IMR-90 (cell line): ENCODE measurements at regions not wholly inside any gene's neighbourhood (a gene's known extent, or its start where the extent isn't known, plus 50 kb on each side); places are given as distances from the start of the nearest gene placed in this dataset.

Source experiments
- ATAC-seq: fragments of 200-7000 bp; cut with Tn5 transposase; 2 replicates; pipeline ENCODE4 v1.9.1; 2020; ENCODE audit warnings: low read depth, mild to moderate bottlenecking, moderate library complexity
- BruUV-seq: library from RNA; stranded (reverse); fragments of 400-500 nt; replicated peaks from 2 replicates; lab custom pipeline; 2021; lab: Mats Ljungman, UMichigan
- CTCF ChIA-PET: fragments of 300-600 bp; formaldehyde crosslinking; extraction: SDS; loops from one replicate; lab custom pipeline; 2021; ENCODE audit warnings: antibody characterized with exemption; lab: Yijun Ruan, JAX
- POLR2A ChIA-PET: fragments of 300-600 bp; sonication (Branson Sonifier 250); formaldehyde crosslinking; loops from one replicate; lab custom pipeline; 2022; ENCODE audit warnings: antibody characterized with exemption; ENCODE audit not compliant: unreplicated experiment; lab: Charles Lee
- DNase-seq: peaks from one replicate; pipeline ENCODE4 v3.0.0; 2013
- H2AFZ ChIP-seq: replicated peaks from 2 replicates; pipeline ENCODE3; 2013; ENCODE audit warnings: low read length, mild to moderate bottlenecking; ENCODE audit not compliant: poor library complexity
- H2AK5ac ChIP-seq: 2 replicates; pipeline ENCODE4 v1.6.1; 2013; ENCODE audit warnings: low read depth, low read length, inconsistent platforms
- H2AK9ac ChIP-seq: replicated peaks from 2 replicates; pipeline ENCODE3; 2013; ENCODE audit warnings: mild to moderate bottlenecking, low read depth, low read length, moderate library complexity; ENCODE audit not compliant: poor library complexity
- H2BK120ac ChIP-seq: 2 replicates; pipeline ENCODE4 v1.6.1; 2013; ENCODE audit warnings: low read depth, low read length, inconsistent platforms
- H2BK15ac ChIP-seq: 3 replicates; pipeline ENCODE4 v1.6.1; 2013; ENCODE audit warnings: low read depth, low read length, inconsistent platforms
- H2BK20ac ChIP-seq: 2 replicates; pipeline ENCODE4 v1.6.1; 2013; ENCODE audit warnings: low read depth, mild to moderate bottlenecking, inconsistent platforms, low read length, moderate library complexity
- H2BK5ac ChIP-seq: 2 replicates; pipeline ENCODE4 v1.6.1; 2013; ENCODE audit warnings: mild to moderate bottlenecking, low read depth, low read length, inconsistent platforms; ENCODE audit not compliant: poor library complexity, severe bottlenecking
- H3K14ac ChIP-seq: replicated peaks from 2 replicates; pipeline ENCODE4 v1.6.1; 2013; ENCODE audit warnings: low read depth, low read length, inconsistent platforms
- H3K18ac ChIP-seq: 2 replicates; pipeline ENCODE4 v1.6.1; 2013; ENCODE audit warnings: low read depth, low read length, control low read depth
- H3K23ac ChIP-seq: 2 replicates; pipeline ENCODE4 v1.6.1; 2013; ENCODE audit warnings: low read depth, low read length, inconsistent platforms
- H3K27ac ChIP-seq: 2 replicates; pipeline ENCODE4 v1.5.1; 2013; ENCODE audit warnings: mild to moderate bottlenecking, control low read depth, low read length; ENCODE audit not compliant: insufficient read depth
- H3K27me3 ChIP-seq: 2 replicates; pipeline ENCODE4 v1.6.1; 2013; ENCODE audit warnings: low read length; ENCODE audit not compliant: control insufficient read depth, insufficient read depth
- H3K36me3 ChIP-seq: 2 replicates; pipeline ENCODE4 v1.6.1; 2013; ENCODE audit warnings: low read length, mixed read lengths; ENCODE audit not compliant: control insufficient read depth, insufficient read depth
- H3K4ac ChIP-seq: 2 replicates; pipeline ENCODE4 v1.6.1; 2013; ENCODE audit warnings: low read depth, low read length, inconsistent platforms
- H3K4me1 ChIP-seq: 2 replicates; pipeline ENCODE4 v1.6.1; 2013; ENCODE audit warnings: low read length, mixed read lengths; ENCODE audit not compliant: control insufficient read depth, insufficient read depth
- H3K4me2 ChIP-seq: 2 replicates; pipeline ENCODE4 v1.6.1; 2013; ENCODE audit warnings: low read depth, mild to moderate bottlenecking, control low read depth, low read length, moderate library complexity
- H3K4me3 ChIP-seq: 2 replicates; pipeline ENCODE4 v1.5.1; 2013; ENCODE audit warnings: low read depth, mild to moderate bottlenecking, control low read depth, low read length, moderate library complexity; ENCODE audit not compliant: insufficient read depth
- H3K56ac ChIP-seq: 2 replicates; pipeline ENCODE4 v1.6.1; 2013; ENCODE audit warnings: low read length, inconsistent platforms; ENCODE audit not compliant: insufficient read depth; ENCODE audit errors: extremely low read depth
- H3K79me1 ChIP-seq, 2 experiments: 2 replicates each; pipeline ENCODE4 v1.6.1; 2013; ENCODE audit warnings: low read length in 2 of 2, inconsistent platforms in 1 of 2, low read depth in 1 of 2
- H3K9ac ChIP-seq: 2 replicates; pipeline ENCODE4 v1.6.1; 2013; ENCODE audit warnings: low read depth, low read length, control low read depth
- H3K9me1 ChIP-seq: 2 replicates; pipeline ENCODE4 v1.6.1; 2013; ENCODE audit warnings: low read length, inconsistent platforms; ENCODE audit not compliant: insufficient read depth
- H3K9me3 ChIP-seq: 2 replicates; pipeline ENCODE4 v1.6.1; 2013; ENCODE audit warnings: low read length; ENCODE audit not compliant: control insufficient read depth, insufficient read depth
- H4K20me1 ChIP-seq: 2 replicates; pipeline ENCODE4 v1.6.1; 2013; ENCODE audit warnings: low read length, inconsistent platforms; ENCODE audit not compliant: insufficient read depth
- H4K5ac ChIP-seq: 2 replicates; pipeline ENCODE4 v1.6.1; 2013; ENCODE audit warnings: mild to moderate bottlenecking, low read depth, low read length, control low read depth
- H4K8ac ChIP-seq, 2 experiments: 2 replicates each; pipeline ENCODE4 v1.6.1; 2013; ENCODE audit warnings: low read depth in 2 of 2, low read length in 2 of 2, control low read depth in 1 of 2, inconsistent platforms in 1 of 2
- H4K91ac ChIP-seq: 2 replicates; pipeline ENCODE4 v1.6.1; 2013; ENCODE audit warnings: low read depth, low read length, inconsistent platforms; ENCODE audit not compliant: insufficient read depth
- BHLHE40 ChIP-seq: fragments of 150-350 bp; IDR thresholded peaks from 2 replicates; pipeline ENCODE4 v1.6.1; 2016; ENCODE audit warnings: mild to moderate bottlenecking, low read depth, low read length
- NFE2L2 ChIP-seq: fragments of 150-350 bp; IDR thresholded peaks from 2 replicates; pipeline ENCODE4 v1.6.1; 2016; ENCODE audit warnings: low read depth, mild to moderate bottlenecking, low read length
- WGBS, 2 experiments: methylation state at CpG; one replicate each; pipeline versions ENCODE4 v1.1.5 to v1.1.7; 2013; ENCODE audit warnings: missing lambda C conversion rate in 2 of 2; ENCODE audit not compliant: insufficient read length in 1 of 2; ENCODE audit errors: extremely low coverage in 2 of 2; 5-methylcytosine and 5-hydroxymethylcytosine counted together
- dilution Hi-C: fragments of 300-500 bp; cut with HindIII; formaldehyde crosslinking; loops from one replicate; pipeline ENCODE4 v1.14.3; 2018; ENCODE audit warnings: low sequenced_read_pairs; ENCODE audit not compliant: unreplicated experiment
- in situ Hi-C: fragments of 300-500 bp; cut with MboI; formaldehyde crosslinking; loops from 3 replicates; pipeline ENCODE4 v1.14.3; 2019; ENCODE audit warnings: low sequenced_read_pairs, inconsistent platforms, mixed read lengths
- intact Hi-C: fragments of 100-400 bp; cut with micrococcal nuclease; formaldehyde crosslinking; loops from 2 replicates; pipeline ENCODE4 v1.10.0; 2022

- H3K14ac ChIP-seq = no peak overlapping the region
- H4K20me1 ChIP-seq = no peaks in the 10 kb centered on the region
- no peaks in the 10 kb centered on the region for H3K79me1 ChIP-seq
- no peaks in the 10 kb centered on the region for H3K4me1 ChIP-seq
- no peak overlapping the region for H2BK120ac ChIP-seq
- intact Hi-C loops (no loop called here), in situ Hi-C loops (no loop called here), dilution Hi-C loops (no loop called here)
- no peaks in the 10 kb centered on the region for H3K9me3 ChIP-seq
- WGBS, 2 experiments = no CpG with 5 or more reads among the region's 3 CpGs
- no peak overlapping the region for H3K18ac ChIP-seq
- no peak overlapping the region for H2AK9ac ChIP-seq
- DNase-seq (no peak), ATAC-seq (no peak)
- CTCF ChIA-PET = no interaction called here
- H3K27me3 ChIP-seq = no peaks in the 10 kb centered on the region
- POLR2A ChIA-PET = no interaction called here
- H2BK15ac ChIP-seq = no peak overlapping the region
- H3K36me3 ChIP-seq = no peaks in the 10 kb centered on the region
- H4K8ac ChIP-seq = no peak overlapping the region
- no peak overlapping the region for H4K91ac ChIP-seq
- H3K9me1 ChIP-seq = no peaks in the 10 kb centered on the region
- no peak overlapping the region for H3K4me2 ChIP-seq
- H3K56ac ChIP-seq = no peak overlapping the region
- H3K4ac ChIP-seq = no peak overlapping the region
- no peak overlapping the region for H2BK20ac ChIP-seq
- no peak for TF ChIP-seq NFE2L2
- no peak for TF ChIP-seq BHLHE40
- H2AK5ac ChIP-seq = no peak overlapping the region
- no peak overlapping the region for H3K23ac ChIP-seq
- no peak overlapping the region for H3K4me3 ChIP-seq
- no TSS peak for BruUV-seq
- H2AFZ ChIP-seq = no peak overlapping the region
- no peak overlapping the region for H3K27ac ChIP-seq
- H4K5ac ChIP-seq = no peak overlapping the region
- H3K9ac ChIP-seq = no peak overlapping the region
- no peak overlapping the region for H2BK5ac ChIP-seq
Observed at GRCh38 chr10:53476650-53477312, 704.2 kb upstream of the MBL2 start.
